GM18868 (cell line): ENCODE measurements at regions not wholly inside any gene's neighbourhood (a gene's known extent, or its start where the extent isn't known, plus 50 kb on each side); places are given as distances from the start of the nearest gene placed in this dataset.
"Not testable (repeated sequence)": the region's sequence is repeated elsewhere in the genome, so short reads cannot be mapped to it uniquely, and the experiment has no call there.

ENCODE experiments used
- ATAC-seq: cut with Tn5 transposase; IDR thresholded peaks from one replicate; pipeline ENCODE4 v1.9.1; 2021; ENCODE audit warnings: mild to moderate bottlenecking, moderate library complexity; ENCODE audit not compliant: unreplicated experiment

- not testable (repeated sequence) for ATAC-seq
Observed at GRCh38 chr7:76926416-76926815, 105.7 kb downstream of the SPDYE17 start.

- ATAC-seq, result not testable (repeated sequence)
Observed at GRCh38 chr7:76924756-76925155, 107.4 kb downstream of the SPDYE17 start.

- not testable (repeated sequence) for ATAC-seq
Observed at GRCh38 chr7:76918619-76919018, 113.5 kb downstream of the SPDYE17 start.

- ATAC-seq, result peak; percentile 81
Observed at GRCh38 chr7:76914361-76914760, 117.8 kb downstream of the SPDYE17 start.

- ATAC-seq, result not testable (repeated sequence)
Observed at GRCh38 chr7:76912011-76912814, 119.9 kb downstream of the SPDYE17 start.

GRCh38 chr7:76904688-76905087 lies 127.5 kb downstream of the SPDYE17 start:
- ATAC-seq, result not testable (repeated sequence)

- ATAC-seq, result not testable (repeated sequence)
Observed at GRCh38 chr7:76901944-76902710, 130.0 kb downstream of the SPDYE17 start.

- ATAC-seq, result not testable (repeated sequence)
Observed at GRCh38 chr7:76898807-76899206, 133.4 kb downstream of the SPDYE17 start.

GRCh38 chr7:76897007-76897406 lies 135.2 kb downstream of the SPDYE17 start:
- ATAC-seq, result not testable (repeated sequence)

GRCh38 chr7:76895696-76896095 lies 136.5 kb downstream of the SPDYE17 start:
- not testable (repeated sequence) for ATAC-seq

GRCh38 chr7:76891771-76892170 lies 140.4 kb downstream of the SPDYE17 start:
- ATAC-seq, result not testable (repeated sequence)

- ATAC-seq, result not testable (repeated sequence)
Observed at GRCh38 chr7:76879733-76880288, 152.3 kb downstream of the SPDYE17 start.

- ATAC-seq, result not testable (repeated sequence)
Observed at GRCh38 chr7:76875760-76876159, 156.4 kb downstream of the SPDYE17 start.

- not testable (repeated sequence) for ATAC-seq
Observed at GRCh38 chr7:76870504-76870808, 161.7 kb downstream of the SPDYE17 start.

GRCh38 chr7:76867364-76867889 lies 164.7 kb downstream of the SPDYE17 start:
- ATAC-seq, result not testable (repeated sequence)

- ATAC-seq, result not testable (repeated sequence)
Observed at GRCh38 chr7:76863150-76863773, 168.9 kb downstream of the SPDYE17 start.

GRCh38 chr7:76862241-76862640 lies 169.9 kb downstream of the SPDYE17 start:
- not testable (repeated sequence) for ATAC-seq

GRCh38 chr7:76859933-76860332 lies 172.2 kb downstream of the SPDYE17 start:
- ATAC-seq, result peak; percentile 65

GRCh38 chr7:76854631-76855030 lies 177.5 kb downstream of the SPDYE17 start:
- ATAC-seq, result peak; percentile 67

- ATAC-seq, result not testable (repeated sequence)
Observed at GRCh38 chr7:76852787-76853584, 179.2 kb downstream of the SPDYE17 start.
